ENCODE measurements at regions not wholly inside any gene's neighbourhood (a gene's known extent, or its start where the extent isn't known, plus 50 kb on each side); places are given as distances from the start of the nearest gene placed in this dataset.

- Histone ChIP-seq H3K36me3 (ENCODE audit: control insufficient read depth in 2 of 2, insufficient read depth in 1 of 2, low read length in 2 of 2) (no peaks in the 10 kb centered on the region), H3K4me1 (ENCODE audit: control insufficient read depth, insufficient read depth, low read length) (no peaks in the 10 kb centered on the region), H3K4me3 (ENCODE audit: low read depth, low read length) (no peak overlapping the region), H3K9me3 (ENCODE audit: control insufficient read depth, insufficient read depth, low read depth, low read length) (no peaks in the 10 kb centered on the region), H3K27ac (ENCODE audit: extremely low read depth, low read depth, low read length) (no peak overlapping the region)
- CTCF ChIA-PET, result no interaction called here
- POLR2A ChIA-PET, result no interaction called here
- TF ChIP-seq ZBTB17 (tag by site-specific recombination; IDR thresholded peaks at IDR 0.05), result no peak
- TF ChIP-seq ZBTB26 (tag by site-specific recombination; optimal IDR thresholded peaks at IDR 0.05), result no peak
- TF ChIP-seq ZBTB20 (tag by site-specific recombination; IDR thresholded peaks at IDR 0.05), result no peak
- TF ChIP-seq KLF7 (tag by site-specific recombination; IDR thresholded peaks at IDR 0.05; ENCODE audit: borderline replicate concordance), result no peak
- TF ChIP-seq ZNF10 (tag by site-specific recombination; IDR thresholded peaks at IDR 0.05), result no peak
- no peak for TF ChIP-seq ZNF174 (tag by site-specific recombination; IDR thresholded peaks at IDR 0.05)
- TF ChIP-seq IKZF3 (tag by site-specific recombination; IDR thresholded peaks at IDR 0.05), result no peak
- no peak for TF ChIP-seq ZNF423 (tag by site-specific recombination; IDR thresholded peaks at IDR 0.05)
- no peak for TF ChIP-seq ZNF585B (tag by site-specific recombination; IDR thresholded peaks at IDR 0.05)
- no peak for TF ChIP-seq ZNF654 (tag by site-specific recombination; IDR thresholded peaks at IDR 0.05; ENCODE audit: low read depth)
Observed at GRCh38 chr2:116088236-116088635, 1645.8 kb downstream of the DPP10 start.

DNA sequence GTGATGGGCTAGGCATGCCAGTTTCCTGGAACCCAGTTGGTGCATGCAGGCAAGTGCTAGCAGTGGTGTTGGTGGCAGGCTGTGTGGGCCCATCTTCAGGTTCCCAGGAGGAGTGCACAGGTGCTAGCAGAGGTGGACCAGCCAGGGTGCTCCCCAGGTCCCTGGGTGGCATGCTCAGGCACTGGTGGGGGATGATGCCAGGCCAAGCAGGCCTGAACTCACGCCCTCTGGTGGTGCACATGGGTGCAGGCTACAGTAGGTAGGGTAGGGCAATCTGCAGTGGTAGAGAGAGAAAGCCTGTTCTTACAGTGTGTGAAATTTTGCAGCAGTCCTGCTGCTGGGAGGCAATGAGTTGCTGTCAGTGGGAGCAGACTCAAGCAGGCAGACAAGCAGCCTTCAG lies 1651.8 kb downstream of the DPP10 start:
- Histone ChIP-seq H3K4me3 (ENCODE audit: low read depth, low read length) (no peak overlapping the region), H3K27ac (ENCODE audit: extremely low read depth, low read depth, low read length) (no peak overlapping the region), H3K9me3 (ENCODE audit: control insufficient read depth, insufficient read depth, low read depth, low read length) (no peaks in the 10 kb centered on the region), H3K4me1 (ENCODE audit: control insufficient read depth, insufficient read depth, low read length) (no peaks in the 10 kb centered on the region), H3K36me3 (ENCODE audit: control insufficient read depth in 2 of 2, insufficient read depth in 1 of 2, low read length in 2 of 2) (no peaks in the 10 kb centered on the region)
- POLR2A ChIA-PET, result no interaction called here
- TF ChIP-seq, protein P1, sequence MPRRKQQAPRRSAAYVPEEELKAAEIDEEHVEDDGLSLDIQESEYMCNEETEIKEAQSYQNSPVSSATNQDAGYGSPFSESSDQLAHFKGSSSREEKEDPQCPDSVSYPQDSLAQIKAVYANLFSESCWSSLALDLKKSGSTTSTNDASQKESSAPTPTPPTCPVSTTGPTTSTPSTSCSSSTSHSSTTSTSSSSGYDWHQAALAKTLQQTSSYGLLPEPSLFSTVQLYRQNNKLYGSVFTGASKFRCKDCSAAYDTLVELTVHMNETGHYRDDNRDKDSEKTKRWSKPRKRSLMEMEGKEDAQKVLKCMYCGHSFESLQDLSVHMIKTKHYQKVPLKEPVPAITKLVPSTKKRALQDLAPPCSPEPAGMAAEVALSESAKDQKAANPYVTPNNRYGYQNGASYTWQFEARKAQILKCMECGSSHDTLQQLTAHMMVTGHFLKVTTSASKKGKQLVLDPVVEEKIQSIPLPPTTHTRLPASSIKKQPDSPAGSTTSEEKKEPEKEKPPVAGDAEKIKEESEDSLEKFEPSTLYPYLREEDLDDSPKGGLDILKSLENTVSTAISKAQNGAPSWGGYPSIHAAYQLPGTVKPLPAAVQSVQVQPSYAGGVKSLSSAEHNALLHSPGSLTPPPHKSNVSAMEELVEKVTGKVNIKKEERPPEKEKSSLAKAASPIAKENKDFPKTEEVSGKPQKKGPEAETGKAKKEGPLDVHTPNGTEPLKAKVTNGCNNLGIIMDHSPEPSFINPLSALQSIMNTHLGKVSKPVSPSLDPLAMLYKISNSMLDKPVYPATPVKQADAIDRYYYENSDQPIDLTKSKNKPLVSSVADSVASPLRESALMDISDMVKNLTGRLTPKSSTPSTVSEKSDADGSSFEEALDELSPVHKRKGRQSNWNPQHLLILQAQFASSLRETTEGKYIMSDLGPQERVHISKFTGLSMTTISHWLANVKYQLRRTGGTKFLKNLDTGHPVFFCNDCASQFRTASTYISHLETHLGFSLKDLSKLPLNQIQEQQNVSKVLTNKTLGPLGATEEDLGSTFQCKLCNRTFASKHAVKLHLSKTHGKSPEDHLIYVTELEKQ (tag by site-specific recombination; IDR thresholded peaks at IDR 0.05; ENCODE audit: borderline replicate concordance), result no peak
- TF ChIP-seq ZNF362 (tag by site-specific recombination; IDR thresholded peaks at IDR 0.05) (no peak), PBX3 (CRISPR knock-in tag; IDR thresholded peaks at IDR 0.05) (no peak), ZNF791 (tag by site-specific recombination; IDR thresholded peaks at IDR 0.05) (no peak), ZFP69B (tag by site-specific recombination; IDR thresholded peaks at IDR 0.05) (no peak), OVOL3 (tag by site-specific recombination; IDR thresholded peaks at IDR 0.05) (no peak), KLF10 (tag by site-specific recombination; IDR thresholded peaks at IDR 0.05) (no peak), ZNF521 (tag by site-specific recombination; IDR thresholded peaks at IDR 0.05) (no peak), ZBTB1 (tag by site-specific recombination; IDR thresholded peaks at IDR 0.05) (no peak)
- TF ChIP-seq, protein P2, sequence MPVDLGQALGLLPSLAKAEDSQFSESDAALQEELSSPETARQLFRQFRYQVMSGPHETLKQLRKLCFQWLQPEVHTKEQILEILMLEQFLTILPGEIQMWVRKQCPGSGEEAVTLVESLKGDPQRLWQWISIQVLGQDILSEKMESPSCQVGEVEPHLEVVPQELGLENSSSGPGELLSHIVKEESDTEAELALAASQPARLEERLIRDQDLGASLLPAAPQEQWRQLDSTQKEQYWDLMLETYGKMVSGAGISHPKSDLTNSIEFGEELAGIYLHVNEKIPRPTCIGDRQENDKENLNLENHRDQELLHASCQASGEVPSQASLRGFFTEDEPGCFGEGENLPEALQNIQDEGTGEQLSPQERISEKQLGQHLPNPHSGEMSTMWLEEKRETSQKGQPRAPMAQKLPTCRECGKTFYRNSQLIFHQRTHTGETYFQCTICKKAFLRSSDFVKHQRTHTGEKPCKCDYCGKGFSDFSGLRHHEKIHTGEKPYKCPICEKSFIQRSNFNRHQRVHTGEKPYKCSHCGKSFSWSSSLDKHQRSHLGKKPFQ (tag by site-specific recombination; IDR thresholded peaks at IDR 0.05), result no peak
- CTCF ChIA-PET, result interaction anchor here (0.6 kb wide), 1 partner anchor 1062 kb away, joined by 4 read pairs; no protein-coding TSS in a partner anchor

Measured in HEK293 (cell line).